WI38 (cell line): ENCODE measurements at regions not wholly inside any gene's neighbourhood (a gene's known extent, or its start where the extent isn't known, plus 50 kb on each side); places are given as distances from the start of the nearest gene placed in this dataset.

Experiments used
- H3K4me3 ChIP-seq: 2 replicates; pipeline ENCODE4 v1.5.1; 2011; ENCODE audit warnings: low read depth, mild to moderate bottlenecking, control low read depth, low read length
- TF ChIP-seq, protein P1 (sequence below): IDR thresholded peaks from 2 replicates; pipeline ENCODE4 v1.5.1; 2012; ENCODE audit warnings: low read depth, mild to moderate bottlenecking, control low read depth, low read length

DNA sequence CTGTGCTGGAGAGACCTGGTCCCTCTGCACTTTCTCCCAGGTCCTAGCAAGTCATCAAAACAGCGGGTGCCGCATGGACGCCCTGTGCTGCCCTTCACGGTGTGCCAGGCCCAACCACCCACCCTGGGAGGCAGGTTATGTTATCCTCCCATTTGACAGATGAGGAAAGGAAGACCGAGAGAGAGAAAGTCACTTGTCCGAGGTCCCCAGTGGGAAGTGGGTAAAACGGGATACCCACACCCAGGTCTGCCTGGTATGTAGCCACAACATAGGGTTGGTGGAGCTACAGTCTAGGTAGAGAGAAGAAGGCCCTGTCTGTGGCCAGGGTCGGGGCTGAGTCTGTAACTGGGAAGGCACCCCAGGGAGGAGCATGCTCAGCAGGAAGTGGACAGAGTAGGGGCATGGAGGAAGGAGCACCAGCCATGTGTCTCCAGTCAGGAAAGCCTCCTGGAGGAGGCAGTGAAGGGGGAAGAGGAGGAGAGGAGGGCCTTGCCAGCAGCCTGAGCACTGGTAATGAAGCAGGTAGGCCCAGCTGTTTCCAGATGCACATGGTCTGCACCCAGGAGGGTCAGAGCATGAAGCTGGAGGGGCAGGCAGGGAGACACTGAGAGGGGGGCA, 98.4 kb downstream of the ZFP36L2 start:
- H3K4me3 ChIP-seq = no peak overlapping the region
- TF ChIP-seq, protein P1, sequence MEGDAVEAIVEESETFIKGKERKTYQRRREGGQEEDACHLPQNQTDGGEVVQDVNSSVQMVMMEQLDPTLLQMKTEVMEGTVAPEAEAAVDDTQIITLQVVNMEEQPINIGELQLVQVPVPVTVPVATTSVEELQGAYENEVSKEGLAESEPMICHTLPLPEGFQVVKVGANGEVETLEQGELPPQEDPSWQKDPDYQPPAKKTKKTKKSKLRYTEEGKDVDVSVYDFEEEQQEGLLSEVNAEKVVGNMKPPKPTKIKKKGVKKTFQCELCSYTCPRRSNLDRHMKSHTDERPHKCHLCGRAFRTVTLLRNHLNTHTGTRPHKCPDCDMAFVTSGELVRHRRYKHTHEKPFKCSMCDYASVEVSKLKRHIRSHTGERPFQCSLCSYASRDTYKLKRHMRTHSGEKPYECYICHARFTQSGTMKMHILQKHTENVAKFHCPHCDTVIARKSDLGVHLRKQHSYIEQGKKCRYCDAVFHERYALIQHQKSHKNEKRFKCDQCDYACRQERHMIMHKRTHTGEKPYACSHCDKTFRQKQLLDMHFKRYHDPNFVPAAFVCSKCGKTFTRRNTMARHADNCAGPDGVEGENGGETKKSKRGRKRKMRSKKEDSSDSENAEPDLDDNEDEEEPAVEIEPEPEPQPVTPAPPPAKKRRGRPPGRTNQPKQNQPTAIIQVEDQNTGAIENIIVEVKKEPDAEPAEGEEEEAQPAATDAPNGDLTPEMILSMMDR = no peak

DNA sequence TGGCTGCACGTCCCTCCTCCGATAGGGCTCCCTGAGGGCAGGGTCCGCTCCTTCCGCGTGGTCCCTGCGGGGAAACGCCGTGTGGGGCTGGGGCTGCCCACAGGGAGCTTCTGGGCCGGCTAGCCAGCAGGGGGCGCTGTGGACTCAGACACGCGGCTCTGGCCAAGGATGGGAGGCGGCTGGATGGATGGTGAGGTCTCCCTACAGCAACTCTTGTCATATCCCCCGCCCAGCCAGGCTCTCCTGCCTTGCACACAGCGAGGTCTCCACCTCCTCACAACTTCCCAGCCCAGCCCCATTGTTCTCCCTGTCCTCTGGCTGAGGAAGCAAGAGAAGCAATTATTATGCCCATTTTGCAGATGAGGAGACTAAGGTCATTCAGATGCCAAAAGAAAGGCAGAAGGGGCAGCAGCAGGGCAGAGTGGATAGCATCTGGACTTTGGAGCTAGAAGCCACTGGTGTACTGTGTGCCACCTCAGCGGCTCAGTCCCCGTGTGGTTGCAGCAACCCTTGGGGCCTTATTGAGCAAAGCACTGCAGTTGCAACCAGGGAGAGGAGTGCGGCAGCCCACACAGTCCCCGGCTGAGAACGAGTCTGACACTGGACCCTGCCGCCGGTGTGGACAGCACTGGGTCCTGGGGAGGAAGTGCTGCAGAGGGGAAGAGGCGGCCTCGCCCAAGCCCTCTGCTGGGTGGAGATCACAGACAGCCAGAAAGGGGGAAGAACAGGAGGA, 99.0 kb downstream of the ZFP36L2 start:
- H3K4me3 ChIP-seq = no peak overlapping the region
- TF ChIP-seq, protein P1 = peak; percentile 51

DNA sequence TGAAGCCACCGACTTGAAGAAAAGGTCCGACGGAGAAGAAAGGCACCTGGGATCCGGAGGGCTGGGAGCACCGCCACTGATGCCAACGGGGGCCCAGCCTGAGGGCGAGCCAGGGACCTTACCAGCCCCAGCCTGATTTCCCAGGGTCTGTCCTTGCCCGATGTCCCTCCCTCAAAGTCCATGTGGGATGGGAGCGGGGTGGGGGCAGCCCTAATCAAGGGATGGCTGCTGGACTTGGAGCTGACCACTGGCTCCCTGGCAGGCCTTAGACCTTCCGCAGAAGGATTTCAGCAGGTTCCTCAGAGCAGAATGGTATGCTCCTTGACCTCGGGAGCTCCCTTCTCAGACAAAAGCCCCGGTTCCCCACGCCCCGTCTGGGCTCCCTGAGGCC, 99.6 kb downstream of the ZFP36L2 start:
- TF ChIP-seq, protein P1 = no peak

DNA sequence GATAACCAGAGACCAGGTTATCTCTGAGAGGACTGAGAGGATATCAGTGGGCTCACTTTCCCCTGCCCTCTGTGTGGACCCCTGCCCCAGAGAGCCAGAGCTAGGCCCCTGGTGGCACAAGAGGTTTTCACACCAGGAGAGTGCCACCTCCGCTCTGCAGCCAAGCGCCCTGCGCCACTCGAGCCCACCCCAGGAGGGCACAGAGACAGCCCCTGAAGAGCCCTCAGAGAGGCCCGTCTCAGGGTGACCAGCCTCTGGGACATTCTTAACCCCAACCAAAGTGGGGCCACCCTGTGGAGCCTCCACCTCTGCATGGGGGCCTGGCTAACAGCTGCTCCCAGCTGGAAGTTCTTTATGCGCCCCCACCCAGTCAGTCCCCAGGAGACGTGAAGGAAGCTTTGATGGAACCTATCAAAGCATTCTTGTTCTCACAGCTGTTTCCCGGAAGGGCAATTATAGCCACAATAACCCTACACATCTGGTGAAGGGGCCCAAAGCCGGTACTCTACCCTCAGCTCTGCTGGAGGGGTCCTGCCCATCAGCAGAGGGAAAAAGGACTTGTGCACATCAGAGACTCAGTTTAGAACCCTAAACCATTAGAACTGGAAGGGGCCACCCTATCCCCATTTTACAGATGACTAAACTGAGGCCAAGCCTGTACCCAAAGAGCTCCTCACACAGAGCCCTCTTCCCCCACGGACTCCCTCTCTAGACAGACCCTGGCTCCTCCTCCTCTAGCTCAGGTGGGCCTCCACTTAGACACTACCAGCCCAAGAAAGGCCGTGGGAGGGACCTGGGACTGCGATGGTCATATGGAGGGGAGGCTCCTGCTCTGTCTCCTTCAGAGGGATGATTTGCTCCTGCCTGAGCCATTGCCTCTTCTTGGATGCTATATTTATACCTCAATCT, 101.1 kb downstream of the ZFP36L2 start:
- TF ChIP-seq, protein P1 = no peak
- H3K4me3 ChIP-seq = no peak overlapping the region

More for the DNA sequence above, 99.6 kb downstream of the ZFP36L2 start:
- H3K4me3 ChIP-seq = no peak overlapping the region

DNA sequence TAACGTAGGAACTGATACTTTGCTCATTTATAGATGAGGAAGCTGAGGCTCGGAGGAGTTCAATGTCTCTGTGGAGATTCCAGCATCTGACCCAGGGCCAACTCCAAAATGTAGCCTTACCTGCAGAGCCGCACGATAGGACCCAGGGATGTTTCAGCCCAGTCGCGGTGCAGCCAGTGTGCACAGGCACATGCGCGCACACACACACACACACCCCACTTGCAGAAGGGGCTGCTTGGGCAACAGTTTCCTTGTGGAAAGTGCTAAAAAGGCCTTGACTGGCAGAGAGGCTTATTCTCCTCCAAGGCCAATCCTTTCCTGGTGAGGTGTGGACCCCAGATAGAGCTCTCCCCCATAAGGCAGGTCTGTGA, 101.7 kb downstream of the ZFP36L2 start:
- TF ChIP-seq, protein P1 = no peak
- no peak overlapping the region for H3K4me3 ChIP-seq

DNA sequence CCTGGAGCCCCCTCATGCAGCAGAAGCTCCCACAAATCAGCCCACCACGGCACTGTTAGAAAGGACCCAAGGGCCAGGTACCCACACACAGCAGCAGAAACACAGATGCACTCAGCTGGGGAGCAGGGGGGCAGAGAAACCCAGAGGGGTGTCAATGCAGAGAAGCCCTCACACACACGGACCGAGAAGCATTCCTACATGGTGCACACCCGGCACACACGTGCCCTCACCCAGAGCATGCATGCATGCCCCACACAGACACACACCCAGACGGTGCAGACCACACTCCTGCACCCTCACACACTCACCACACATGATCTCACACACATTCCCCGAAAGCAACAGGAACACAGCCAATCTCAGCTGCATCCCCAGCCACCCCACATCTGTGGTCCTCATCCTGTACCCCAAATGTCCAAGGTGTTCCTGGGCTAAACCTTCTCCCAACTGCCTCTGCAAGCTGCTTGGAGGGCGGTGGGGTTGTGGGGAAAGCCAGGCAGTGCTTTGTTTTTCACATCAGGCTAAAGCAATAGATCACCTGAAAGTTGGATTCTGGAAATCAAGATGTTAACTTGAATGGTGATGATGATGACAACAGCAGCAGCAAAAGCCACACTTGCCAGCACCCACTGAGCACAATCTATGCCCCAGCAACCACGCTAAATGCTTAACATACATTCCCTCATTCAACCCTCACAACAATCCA, 102.3 kb downstream of the ZFP36L2 start:
- TF ChIP-seq, protein P1 = no peak
- H3K4me3 ChIP-seq = no peak overlapping the region
